MM.1S (cell line): ENCODE measurements at regions not wholly inside any gene's neighbourhood (a gene's known extent, or its start where the extent isn't known, plus 50 kb on each side); places are given as distances from the start of the nearest gene placed in this dataset.

ENCODE experiments used
- DNase-seq: peaks from one replicate; pipeline ENCODE4 v3.0.0-alpha.2; 2015
- H2AFZ ChIP-seq: fragments of 300-600 bp; sonication (generic); 2 replicates; pipeline ENCODE4 v1.6.0; 2016; ENCODE audit warnings: antibody characterized with exemption, low read length
- H3F3A ChIP-seq: fragments of 300-600 bp; sonication (generic); 2 replicates; pipeline ENCODE4 v1.6.1; 2016; ENCODE audit warnings: mild to moderate bottlenecking, antibody characterized with exemption, low read length, moderate library complexity, mixed read lengths; ENCODE audit not compliant: insufficient read depth
- H3K27ac ChIP-seq: fragments of 300-600 bp; sonication (generic); 2 replicates; pipeline ENCODE4 v1.5.1; 2016; ENCODE audit warnings: mild to moderate bottlenecking, low read length
- H3K27me3 ChIP-seq: fragments of 300-600 bp; sonication (generic); replicated peaks from 2 replicates; pipeline ENCODE4 v1.6.0; 2016; ENCODE audit warnings: low read length; ENCODE audit not compliant: insufficient read depth
- H3K36me3 ChIP-seq: fragments of 300-600 bp; sonication (generic); replicated peaks from 2 replicates; pipeline ENCODE4 v1.6.1; 2016; ENCODE audit warnings: mild to moderate bottlenecking, low read length, mixed read lengths; ENCODE audit not compliant: insufficient read depth
- H3K4me1 ChIP-seq: fragments of 300-600 bp; sonication (generic); 2 replicates; pipeline ENCODE4 v1.6.1; 2016; ENCODE audit warnings: low read length, mixed read lengths
- H3K4me2 ChIP-seq: fragments of 300-600 bp; sonication (generic); 2 replicates; pipeline ENCODE4 v1.6.0; 2016; ENCODE audit warnings: low read depth, low read length
- H3K4me3 ChIP-seq: fragments of 300-600 bp; sonication (generic); 2 replicates; pipeline ENCODE4 v1.5.1; 2016; ENCODE audit warnings: low read length, mixed read lengths
- H3K79me2 ChIP-seq: fragments of 300-600 bp; sonication (generic); 2 replicates; pipeline ENCODE4 v1.6.1; 2016; ENCODE audit warnings: mixed run types, low read length, mixed read lengths
- H3K9ac ChIP-seq: fragments of 300-600 bp; sonication (generic); 2 replicates; pipeline ENCODE4 v1.6.1; 2016; ENCODE audit warnings: low read length, mixed read lengths
- H3K9me2 ChIP-seq: fragments of 300-600 bp; sonication (generic); replicated peaks from 2 replicates; pipeline ENCODE4 v1.6.1; 2016; ENCODE audit warnings: mild to moderate bottlenecking, low read length, mixed read lengths; ENCODE audit not compliant: insufficient read depth
- H3K9me3 ChIP-seq: fragments of 300-600 bp; sonication (generic); replicated peaks from 2 replicates; pipeline ENCODE4 v1.6.1; 2016; ENCODE audit warnings: mild to moderate bottlenecking, low read length, mixed read lengths; ENCODE audit not compliant: insufficient read depth
- H4K20me1 ChIP-seq: fragments of 300-600 bp; sonication (generic); 2 replicates; pipeline ENCODE4 v1.6.1; 2016; ENCODE audit warnings: mild to moderate bottlenecking, low read length, moderate library complexity, mixed read lengths; ENCODE audit not compliant: insufficient read depth
- CTCF ChIP-seq: fragments of 300-600 bp; sonication (generic); IDR thresholded peaks from 2 replicates; pipeline ENCODE4 v1.5.1; 2016; ENCODE audit warnings: antibody characterized with exemption, low read length, mixed read lengths
- EZH2 ChIP-seq: fragments of 300-600 bp; sonication (generic); optimal IDR thresholded peaks from 2 replicates; pipeline ENCODE3; 2017; ENCODE audit warnings: low read depth, mild to moderate bottlenecking, antibody characterized with exemption, low read length, mixed read lengths
- EZH2phosphoT487 ChIP-seq: fragments of 300-600 bp; sonication (generic); IDR thresholded peaks from 2 replicates; pipeline ENCODE4 v1.6.1; 2018; ENCODE audit warnings: antibody characterized with exemption, low read length

GRCh38 chr15:35751413-35752133 lies 205.6 kb upstream of the DPH6 start:
- Histone ChIP-seq H3K36me3 (no peaks in the 10 kb centered on the region), H3K9me2 (no peaks in the 10 kb centered on the region), H3K27me3 (no peaks in the 10 kb centered on the region), H3K27ac (no peak overlapping the region), H2AFZ (peak overlapping the region; percentile 21), H3K79me2 (no peaks in the 10 kb centered on the region), H3K9me3 (no peaks in the 10 kb centered on the region), H3K9ac (no peak overlapping the region), H3K4me3 (no peak overlapping the region), H3K4me1 (no peaks in the 10 kb centered on the region), H3K4me2 (peak overlapping the region; percentile 48; the same call in 1 of the 2 replicates), H3F3A (no peaks in the 10 kb centered on the region), H4K20me1 (no peaks in the 10 kb centered on the region)
- TF ChIP-seq CTCF (peak; percentile 79), EZH2phosphoT487 (no peak)
- peak; percentile 71 for DNase-seq

- DNase-seq: no peak
- peak overlapping the region; percentile 21; the same call in 1 of the 2 replicates for H2AFZ ChIP-seq
- no peaks in the 10 kb centered on the region for H3F3A ChIP-seq
- no peak overlapping the region for H3K4me3 ChIP-seq
- H3K9ac ChIP-seq: no peak overlapping the region
- no peak for TF ChIP-seq EZH2
- TF ChIP-seq CTCF: no peak
- TF ChIP-seq EZH2phosphoT487: no peak
- H3K27me3 ChIP-seq: no peaks in the 10 kb centered on the region
- no peaks in the 10 kb centered on the region for H3K36me3 ChIP-seq
- H3K9me2 ChIP-seq: no peaks in the 10 kb centered on the region
- H3K4me2 ChIP-seq: no peak overlapping the region
- H3K4me1 ChIP-seq: no peaks in the 10 kb centered on the region
- no peaks in the 10 kb centered on the region for H4K20me1 ChIP-seq
- H3K79me2 ChIP-seq: no peaks in the 10 kb centered on the region
- no peak overlapping the region for H3K27ac ChIP-seq
- H3K9me3 ChIP-seq: no peaks in the 10 kb centered on the region
Observed at GRCh38 chr15:35752134-35752466, 206.1 kb upstream of the DPH6 start.

- no peak overlapping the region for H3K4me3 ChIP-seq
- H3K4me2 ChIP-seq: no peak overlapping the region
- H3K9ac ChIP-seq: no peak overlapping the region
- H4K20me1 ChIP-seq: no peaks in the 10 kb centered on the region
- H3K36me3 ChIP-seq: no peaks in the 10 kb centered on the region
- no peaks in the 10 kb centered on the region for H3K9me2 ChIP-seq
- H3K27me3 ChIP-seq: no peaks in the 10 kb centered on the region
- no peaks in the 10 kb centered on the region for H3F3A ChIP-seq
- H3K4me1 ChIP-seq: no peaks in the 10 kb centered on the region
- H3K27ac ChIP-seq: no peak overlapping the region
- TF ChIP-seq CTCF (no peak), EZH2 (no peak), EZH2phosphoT487 (no peak)
- no peak overlapping the region for H2AFZ ChIP-seq
- H3K79me2 ChIP-seq: no peaks in the 10 kb centered on the region
- H3K9me3 ChIP-seq: no peaks in the 10 kb centered on the region
- no peak for DNase-seq
Observed at GRCh38 chr15:35753486-35753885, 207.5 kb upstream of the DPH6 start.
